ENCODE measurements at regions not wholly inside any gene's neighbourhood (a gene's known extent, or its start where the extent isn't known, plus 50 kb on each side); places are given as distances from the start of the nearest gene placed in this dataset.

GRCh38 chr22:35148381-35148780 lies 82.4 kb downstream of the ISX start:
- H3K36me3 ChIP-seq (replicated peaks in 1 of 2; ENCODE audit: control insufficient read depth in 1 of 2, insufficient read depth in 2 of 2, low read length in 2 of 2) = no peaks in the 10 kb centered on the region
- H3K27me3 ChIP-seq (ENCODE audit: control insufficient read depth in 2 of 2, insufficient read depth in 2 of 2, low read length in 2 of 2) = no peaks in the 10 kb centered on the region
- Mint-ChIP-seq H3K27ac (no peak overlapping the region), H3K27me3 (ENCODE audit: low read depth in 3 of 3) (peaks cover 0 to 9% (median 8%) of the 10 kb centered on the region in 3 donors), H3K4me1 (peaks cover 8% of the 10 kb centered on the region), H3K4me3 (peak overlapping the region in 1 of 2 donors; percentile 3), H3K36me3 (no peaks in the 10 kb centered on the region), H3K9me3 (peaks cover 0 to 2% (median 0%) of the 10 kb centered on the region in 7 donors)
- no peak overlapping the region for H2AFZ ChIP-seq (ENCODE audit: insufficient read depth, low read depth, low read length, poor library complexity, severe bottlenecking)
- TF ChIP-seq CTCF (IDR thresholded peaks at IDR 0.05) = no peak
- H3K9ac ChIP-seq (ENCODE audit: insufficient read depth, low read length, poor library complexity, severe bottlenecking) = no peak overlapping the region
- intact Hi-C loops (cut with micrococcal nuclease) = no loop called here
- H3K9me3 ChIP-seq (replicated peaks in 1 of 2; ENCODE audit: control insufficient read depth in 1 of 2, insufficient read depth in 1 of 2, low read length in 2 of 2) = no peaks in the 10 kb centered on the region
- no peak overlapping the region for H3K27ac ChIP-seq (ENCODE audit: low read depth in 1 of 2, low read length in 2 of 2)
- no peak overlapping the region for H3K4me3 ChIP-seq (replicated peaks in 1 of 3; ENCODE audit: low read depth in 2 of 3, low read length in 3 of 3)
- no peak for DNase-seq
- no peaks in the 10 kb centered on the region for H3K4me1 ChIP-seq (ENCODE audit: control insufficient read depth in 1 of 2, insufficient read depth in 2 of 2, low read length in 2 of 2)
- 92% methylated on average over 1 of the region's 2 CpGs for WGBS (ENCODE audit: insufficient coverage)
- no peaks in the 10 kb centered on the region for H4K20me1 ChIP-seq (ENCODE audit: insufficient read depth, low read length)
- no peaks in the 10 kb centered on the region for H3K79me2 ChIP-seq (ENCODE audit: insufficient read depth, low read length)
- H3K4me2 ChIP-seq (replicated peaks; ENCODE audit: extremely low read depth, low read length, poor library complexity, severe bottlenecking) = no peak overlapping the region

GRCh38 chr22:35148866-35149548 lies 83.0 kb downstream of the ISX start:
- Mint-ChIP-seq H3K4me1 (peaks cover 8% of the 10 kb centered on the region), H3K4me3 (no peak overlapping the region), H3K27ac (no peak overlapping the region), H3K27me3 (ENCODE audit: low read depth in 3 of 3) (peaks cover 4 to 12% (median 8%) of the 10 kb centered on the region in 3 donors), H3K36me3 (no peaks in the 10 kb centered on the region), H3K9me3 (peaks cover 0 to 2% (median 0%) of the 10 kb centered on the region in 7 donors)
- Histone ChIP-seq H3K27me3 (ENCODE audit: control insufficient read depth in 2 of 2, insufficient read depth in 2 of 2, low read length in 2 of 2) (no peaks in the 10 kb centered on the region), H3K9ac (ENCODE audit: insufficient read depth, low read length, poor library complexity, severe bottlenecking) (no peak overlapping the region), H3K36me3 (replicated peaks in 1 of 2; ENCODE audit: control insufficient read depth in 1 of 2, insufficient read depth in 2 of 2, low read length in 2 of 2) (no peaks in the 10 kb centered on the region), H3K4me1 (ENCODE audit: control insufficient read depth in 1 of 2, insufficient read depth in 2 of 2, low read length in 2 of 2) (no peaks in the 10 kb centered on the region), H3K4me2 (replicated peaks; ENCODE audit: extremely low read depth, low read length, poor library complexity, severe bottlenecking) (no peak overlapping the region), H3K9me3 (replicated peaks in 1 of 2; ENCODE audit: control insufficient read depth in 1 of 2, insufficient read depth in 1 of 2, low read length in 2 of 2) (no peaks in the 10 kb centered on the region), H4K20me1 (ENCODE audit: insufficient read depth, low read length) (no peaks in the 10 kb centered on the region), H3K4me3 (replicated peaks in 1 of 3; ENCODE audit: low read depth in 2 of 3, low read length in 3 of 3) (no peak overlapping the region), H2AFZ (ENCODE audit: insufficient read depth, low read depth, low read length, poor library complexity, severe bottlenecking) (no peak overlapping the region), H3K27ac (ENCODE audit: low read depth in 1 of 2, low read length in 2 of 2) (no peak overlapping the region), H3K79me2 (ENCODE audit: insufficient read depth, low read length) (no peaks in the 10 kb centered on the region)
- no peak for DNase-seq
- no peak for TF ChIP-seq CTCF (IDR thresholded peaks at IDR 0.05)
- WGBS (ENCODE audit: insufficient coverage) = 80% methylated on average over 10 of the region's 10 CpGs
- intact Hi-C loops (cut with micrococcal nuclease) = no loop called here
